H1 (cell line): ENCODE measurements at regions not wholly inside any gene's neighbourhood (a gene's known extent, or its start where the extent isn't known, plus 50 kb on each side); places are given as distances from the start of the nearest gene placed in this dataset.

ENCODE experiments used
- BRCA1 ChIP-seq: IDR thresholded peaks from 2 replicates; pipeline ENCODE4 v1.6.1; 2012; ENCODE audit warnings: low read depth, low read length, improper control_type of control experiment
- CHD7 ChIP-seq: fragments of 300-600 bp; sonication (generic); IDR thresholded peaks from 2 replicates; pipeline ENCODE4 v1.7.1; 2012; ENCODE audit warnings: low read length, moderate library complexity, mild to moderate bottlenecking, inconsistent platforms; ENCODE audit not compliant: insufficient replicate concordance
- E2F6 ChIP-seq: IDR thresholded peaks from 2 replicates; pipeline ENCODE4 v1.6.1; 2012; ENCODE audit warnings: inconsistent platforms
- MAFK ChIP-seq: IDR thresholded peaks from 2 replicates; pipeline ENCODE4 v1.6.1; 2012; ENCODE audit warnings: low read depth, mild to moderate bottlenecking, improper control_type of control experiment, low read length

DNA sequence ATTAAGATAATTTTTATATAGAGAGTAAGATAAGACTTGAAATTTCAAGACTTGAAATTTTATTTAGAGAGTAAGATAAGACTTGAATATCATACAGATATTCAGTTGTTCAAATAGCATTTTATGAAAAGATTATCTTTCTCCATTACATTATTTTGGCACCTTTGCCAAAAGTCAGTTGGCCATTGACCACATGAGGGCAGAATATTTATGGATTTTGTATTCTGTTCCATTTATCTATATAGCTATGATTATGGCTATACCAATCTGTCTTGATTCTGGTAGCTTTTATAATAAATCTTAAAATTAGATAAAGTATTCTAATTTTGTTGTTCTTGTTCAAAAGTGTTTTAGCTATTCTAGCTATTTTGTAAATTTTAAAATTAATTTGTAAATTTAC is 537.9 kb upstream of the GJE1 start (continued):
- TF ChIP-seq CHD7: no peak
- TF ChIP-seq MAFK: no peak
- no peak for TF ChIP-seq BRCA1
- no peak for TF ChIP-seq E2F6
